DOHH2 (cell line): ENCODE measurements at regions not wholly inside any gene's neighbourhood (a gene's known extent, or its start where the extent isn't known, plus 50 kb on each side); places are given as distances from the start of the nearest gene placed in this dataset.

Experiments used
- H3F3A ChIP-seq: fragments of 200-600 bp; sonication (generic), shearing (Covaris generic); 2 replicates; pipeline ENCODE4 v1.6.0; 2016; ENCODE audit warnings: antibody characterized with exemption, mild to moderate bottlenecking; ENCODE audit not compliant: control insufficient read depth, insufficient read depth
- H3K27ac ChIP-seq: fragments of 200-600 bp; sonication (generic); 2 replicates; pipeline ENCODE4 v1.5.1; 2014; ENCODE audit warnings: low read depth, mild to moderate bottlenecking, low read length, moderate library complexity
- H3K27me3 ChIP-seq: fragments of 200-600 bp; sonication (generic); 2 replicates; pipeline ENCODE4 v1.6.1; 2014; ENCODE audit warnings: mild to moderate bottlenecking, low read length, mixed read lengths; ENCODE audit not compliant: control insufficient read depth
- H3K36me3 ChIP-seq: fragments of 200-600 bp; sonication (generic); 2 replicates; pipeline ENCODE4 v1.6.1; 2014; ENCODE audit warnings: mild to moderate bottlenecking, low read length, moderate library complexity, mixed read lengths; ENCODE audit not compliant: control insufficient read depth
- H3K4me1 ChIP-seq: fragments of 200-600 bp; sonication (generic); 2 replicates; pipeline ENCODE4 v1.6.1; 2014; ENCODE audit warnings: mild to moderate bottlenecking, low read length, mixed read lengths; ENCODE audit not compliant: control insufficient read depth
- H3K4me2 ChIP-seq: fragments of 200-600 bp; sonication (generic); 2 replicates; pipeline ENCODE4 v1.6.0; 2014; ENCODE audit warnings: mild to moderate bottlenecking, low read length, moderate library complexity
- H3K4me3 ChIP-seq: fragments of 200-600 bp; sonication (generic); 2 replicates; pipeline ENCODE4 v1.5.1; 2014; ENCODE audit warnings: mild to moderate bottlenecking, low read length, mixed read lengths
- H3K79me2 ChIP-seq: fragments of 200-600 bp; sonication (generic); 2 replicates; pipeline ENCODE4 v1.6.1; 2014; ENCODE audit warnings: mild to moderate bottlenecking, low read length, mixed read lengths; ENCODE audit not compliant: control insufficient read depth
- H3K9me2 ChIP-seq: fragments of 200-600 bp; sonication (generic); replicated peaks from 2 replicates; pipeline ENCODE4 v1.6.1; 2014; ENCODE audit warnings: mild to moderate bottlenecking, low read length, mixed read lengths; ENCODE audit not compliant: control insufficient read depth
- H3K9me3 ChIP-seq: fragments of 200-600 bp; sonication (generic); 2 replicates; pipeline ENCODE4 v1.6.1; 2014; ENCODE audit warnings: antibody characterized with exemption, low read length, mixed read lengths; ENCODE audit not compliant: control insufficient read depth, insufficient read depth
- H4K20me1 ChIP-seq: fragments of 200-600 bp; sonication (generic); 2 replicates; pipeline ENCODE4 v1.6.0; 2014; ENCODE audit warnings: low read depth, mild to moderate bottlenecking, antibody characterized with exemption, low read length, moderate library complexity; ENCODE audit not compliant: control insufficient read depth, insufficient read depth
- EZH2phosphoT487 ChIP-seq: fragments of 200-600 bp; sonication (generic); IDR thresholded peaks from 2 replicates; pipeline ENCODE4 v1.6.1; 2017; ENCODE audit warnings: borderline replicate concordance, mild to moderate bottlenecking, antibody characterized with exemption, low read length, moderate library complexity, mixed read lengths
- TF ChIP-seq, protein P1 (sequence below): fragments of 200-600 bp; sonication (generic); IDR thresholded peaks from one replicate; pipeline ENCODE4 v1.5.1; 2014; ENCODE audit warnings: antibody characterized with exemption, mild to moderate bottlenecking, low read depth, low read length; ENCODE audit not compliant: poor library complexity, severe bottlenecking

DNA sequence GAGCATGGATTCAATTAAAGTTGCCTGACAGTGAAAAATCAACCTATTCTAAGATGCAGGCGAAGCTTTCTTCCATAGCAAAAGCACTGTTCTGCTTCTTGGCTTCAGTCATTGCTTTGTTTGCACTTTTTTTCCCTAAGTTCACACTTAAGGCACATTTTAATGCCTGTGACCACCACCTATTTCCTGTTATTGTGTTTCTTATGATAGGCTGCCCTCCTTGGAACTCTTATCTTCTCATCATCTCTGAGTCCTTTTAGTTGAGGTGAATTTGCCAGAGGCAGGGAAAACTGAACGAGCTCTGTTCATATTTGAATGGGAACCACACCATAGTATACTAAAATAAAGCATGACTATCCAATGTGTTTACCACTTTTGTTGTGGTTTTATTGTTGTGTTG is 119.8 kb downstream of the SPCS3 start:
- Histone ChIP-seq H3K4me2 (no peak overlapping the region), H3K27ac (no peak overlapping the region), H3K4me3 (no peak overlapping the region), H3F3A (no peaks in the 10 kb centered on the region), H3K4me1 (peaks cover 17% of the 10 kb centered on the region), H3K9me2 (no peaks in the 10 kb centered on the region), H3K27me3 (peaks cover 8% of the 10 kb centered on the region; the same call in 1 of the 2 replicates), H3K9me3 (no peaks in the 10 kb centered on the region), H3K79me2 (no peaks in the 10 kb centered on the region), H4K20me1 (no peaks in the 10 kb centered on the region), H3K36me3 (no peaks in the 10 kb centered on the region)
- TF ChIP-seq EZH2phosphoT487: no peak
- TF ChIP-seq, protein P1, sequence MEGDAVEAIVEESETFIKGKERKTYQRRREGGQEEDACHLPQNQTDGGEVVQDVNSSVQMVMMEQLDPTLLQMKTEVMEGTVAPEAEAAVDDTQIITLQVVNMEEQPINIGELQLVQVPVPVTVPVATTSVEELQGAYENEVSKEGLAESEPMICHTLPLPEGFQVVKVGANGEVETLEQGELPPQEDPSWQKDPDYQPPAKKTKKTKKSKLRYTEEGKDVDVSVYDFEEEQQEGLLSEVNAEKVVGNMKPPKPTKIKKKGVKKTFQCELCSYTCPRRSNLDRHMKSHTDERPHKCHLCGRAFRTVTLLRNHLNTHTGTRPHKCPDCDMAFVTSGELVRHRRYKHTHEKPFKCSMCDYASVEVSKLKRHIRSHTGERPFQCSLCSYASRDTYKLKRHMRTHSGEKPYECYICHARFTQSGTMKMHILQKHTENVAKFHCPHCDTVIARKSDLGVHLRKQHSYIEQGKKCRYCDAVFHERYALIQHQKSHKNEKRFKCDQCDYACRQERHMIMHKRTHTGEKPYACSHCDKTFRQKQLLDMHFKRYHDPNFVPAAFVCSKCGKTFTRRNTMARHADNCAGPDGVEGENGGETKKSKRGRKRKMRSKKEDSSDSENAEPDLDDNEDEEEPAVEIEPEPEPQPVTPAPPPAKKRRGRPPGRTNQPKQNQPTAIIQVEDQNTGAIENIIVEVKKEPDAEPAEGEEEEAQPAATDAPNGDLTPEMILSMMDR: no peak

DNA sequence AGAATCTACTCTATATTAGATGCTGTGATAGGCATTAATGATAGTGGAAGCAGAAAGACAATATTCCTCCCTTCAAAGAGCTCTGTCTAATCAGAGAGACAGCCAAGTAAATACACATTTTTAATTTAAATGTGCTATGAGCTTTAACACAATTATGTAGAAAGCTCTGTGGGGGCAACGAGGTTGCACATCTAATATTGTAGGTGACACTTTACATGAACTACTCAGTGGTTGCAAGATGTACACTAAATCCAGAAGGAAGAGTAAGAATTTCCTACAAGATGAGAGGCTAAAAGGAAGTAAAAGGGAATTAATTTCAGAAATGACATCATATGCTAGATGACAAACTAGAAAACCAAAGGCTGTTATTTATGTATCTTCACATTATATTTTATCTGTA is 120.9 kb downstream of the SPCS3 start:
- Histone ChIP-seq H4K20me1 (no peaks in the 10 kb centered on the region), H3K4me1 (peaks cover 16% of the 10 kb centered on the region), H3K9me3 (no peaks in the 10 kb centered on the region), H3K9me2 (no peaks in the 10 kb centered on the region), H3K27ac (no peak overlapping the region), H3F3A (no peaks in the 10 kb centered on the region), H3K4me3 (no peak overlapping the region), H3K4me2 (no peak overlapping the region), H3K79me2 (no peaks in the 10 kb centered on the region), H3K36me3 (no peaks in the 10 kb centered on the region), H3K27me3 (peaks cover 8% of the 10 kb centered on the region; the same call in 1 of the 2 replicates)
- TF ChIP-seq, protein P1: no peak
- no peak for TF ChIP-seq EZH2phosphoT487

DNA sequence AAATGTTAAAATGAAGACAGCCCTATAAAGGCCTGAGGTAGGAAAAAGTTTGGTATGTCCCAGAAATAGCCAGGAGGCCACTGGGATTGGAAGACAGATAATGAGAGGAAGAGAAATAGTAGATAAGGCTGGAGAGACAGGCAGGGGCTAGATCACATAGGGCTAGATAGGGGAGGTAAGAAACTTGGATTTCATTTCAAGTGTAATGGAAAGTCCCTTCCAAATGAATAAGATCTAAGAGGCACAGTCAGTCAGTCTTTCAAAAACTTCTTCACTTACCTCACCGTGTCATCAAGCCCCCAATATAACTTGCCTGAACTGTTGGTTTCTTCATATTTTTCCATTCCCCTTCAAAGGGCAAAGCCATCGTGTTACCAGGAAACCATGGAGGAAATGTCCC is 121.8 kb downstream of the SPCS3 start:
- Histone ChIP-seq H3K4me2 (no peak overlapping the region), H3K9me3 (no peaks in the 10 kb centered on the region), H4K20me1 (no peaks in the 10 kb centered on the region), H3K4me1 (peaks cover 7% of the 10 kb centered on the region), H3F3A (no peaks in the 10 kb centered on the region), H3K27me3 (peaks cover 8% of the 10 kb centered on the region; the same call in 1 of the 2 replicates), H3K9me2 (no peaks in the 10 kb centered on the region), H3K4me3 (no peak overlapping the region), H3K79me2 (no peaks in the 10 kb centered on the region), H3K27ac (no peak overlapping the region), H3K36me3 (no peaks in the 10 kb centered on the region)
- TF ChIP-seq, protein P1: no peak
- TF ChIP-seq EZH2phosphoT487: no peak
